Gastrocnemius medialis (tissue), 4 donors: ENCODE measurements at regions not wholly inside any gene's neighbourhood (a gene's known extent, or its start where the extent isn't known, plus 50 kb on each side); places are given as distances from the start of the nearest gene placed in this dataset.

ENCODE experiments used
- CTCF ChIP-seq, 5 experiments: fragments of 450-650 bp in 3 of 5; fragments of 200-600 bp in 2 of 5; sonication (generic) in 2 of 5; IDR thresholded peaks in 4 of 5; conservative IDR thresholded peaks in 1 of 5; 1 replicate in 4 of 5; 2 replicates in 1 of 5; pipeline ENCODE4 v1.5.1; 2016 to 2019; ENCODE audit warnings: antibody characterized with exemption in 5 of 5, mild to moderate bottlenecking in 3 of 5, moderate library complexity in 3 of 5
- POLR2A ChIP-seq, 2 donors: fragments of 450-650 bp; IDR thresholded peaks; one replicate each; pipeline ENCODE4 v1.6.1; 2017; ENCODE audit warnings: antibody characterized with exemption in 2 of 2, mild to moderate bottlenecking in 2 of 2, moderate library complexity in 2 of 2

DNA sequence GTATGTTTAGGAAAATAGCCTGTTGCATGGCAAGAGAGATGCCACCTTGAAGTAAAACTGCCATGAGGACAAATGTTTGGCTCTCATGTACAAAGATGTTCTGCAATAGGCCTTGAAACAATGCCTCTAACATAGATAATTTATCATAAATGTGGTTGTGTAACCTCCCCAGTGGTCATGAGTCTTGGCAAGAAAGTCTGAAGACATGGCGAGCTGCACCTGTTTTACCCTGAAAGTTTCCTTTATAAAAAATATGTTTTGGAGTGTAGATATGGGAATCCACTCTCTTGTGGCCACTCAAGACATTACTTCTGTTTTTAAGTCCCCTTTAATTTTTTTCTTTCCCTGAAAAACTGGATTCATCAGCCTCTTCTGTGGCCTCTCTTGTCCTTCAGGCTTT is 2217.1 kb downstream of the NCAM2 start:
- TF ChIP-seq POLR2A (IDR thresholded peaks at IDR 0.05), result no peak
- TF ChIP-seq CTCF (IDR thresholded peaks at IDR 0.05 in 4 of 5, conservative IDR thresholded peaks at IDR 0.05 in 1 of 5), result no peak
